Mesodermal cell (in vitro differentiated cells): ENCODE measurements at regions not wholly inside any gene's neighbourhood (a gene's known extent, or its start where the extent isn't known, plus 50 kb on each side); places are given as distances from the start of the nearest gene placed in this dataset.

Experiments
- H3K27ac ChIP-seq: 2 replicates; pipeline ENCODE4 v1.7.0; 2013; ENCODE audit warnings: mild to moderate bottlenecking, low read depth, low read length, moderate library complexity; ENCODE audit not compliant: severe bottlenecking
- H3K36me3 ChIP-seq: 2 replicates; pipeline ENCODE4 v1.7.1; 2013; ENCODE audit warnings: mild to moderate bottlenecking, low read length, moderate library complexity; ENCODE audit not compliant: control insufficient read depth, insufficient read depth
- H3K4me1 ChIP-seq: one replicate; pipeline ENCODE4 v1.7.1; 2013; ENCODE audit warnings: mild to moderate bottlenecking, low read length; ENCODE audit not compliant: insufficient read depth, control insufficient read depth, poor library complexity, severe bottlenecking
- H3K4me3 ChIP-seq: 2 replicates; pipeline ENCODE4 v1.7.0; 2013; ENCODE audit warnings: low read length, control low read depth, mild to moderate bottlenecking; ENCODE audit not compliant: insufficient read depth, poor library complexity, severe bottlenecking; ENCODE audit errors: extremely low read depth
- H3K9me3 ChIP-seq: 2 replicates; pipeline ENCODE4 v1.7.1; 2013; ENCODE audit warnings: mild to moderate bottlenecking, low read length, moderate library complexity; ENCODE audit not compliant: control insufficient read depth
- whole genome bisulfite sequencing, 2 experiments: methylation state at CpG; one replicate each; pipeline ENCODE4 v1.1.5; 2013; ENCODE audit warnings: missing lambda C conversion rate in 2 of 2; ENCODE audit not compliant: insufficient coverage in 2 of 2; 5-methylcytosine and 5-hydroxymethylcytosine counted together

- no peaks in the 10 kb centered on the region for H3K36me3 ChIP-seq
- no peaks in the 10 kb centered on the region for H3K9me3 ChIP-seq
- H3K4me1 ChIP-seq: peaks cover 31% of the 10 kb centered on the region
- H3K27ac ChIP-seq: no peak overlapping the region
- H3K4me3 ChIP-seq: no peak overlapping the region
Measured at GRCh38 chr1:221841983-221842335, 100.1 kb upstream of the DUSP10 start.

GRCh38 chr1:221841251-221841982 is 99.5 kb upstream of the DUSP10 start:
- Histone ChIP-seq H3K36me3 (no peaks in the 10 kb centered on the region), H3K4me1 (peaks cover 28% of the 10 kb centered on the region), H3K4me3 (no peak overlapping the region), H3K9me3 (no peaks in the 10 kb centered on the region), H3K27ac (no peak overlapping the region)
- WGBS, 2 experiments: 64 to 85% methylated on average over 2 to 3 of the region's 4 CpGs

DNA sequence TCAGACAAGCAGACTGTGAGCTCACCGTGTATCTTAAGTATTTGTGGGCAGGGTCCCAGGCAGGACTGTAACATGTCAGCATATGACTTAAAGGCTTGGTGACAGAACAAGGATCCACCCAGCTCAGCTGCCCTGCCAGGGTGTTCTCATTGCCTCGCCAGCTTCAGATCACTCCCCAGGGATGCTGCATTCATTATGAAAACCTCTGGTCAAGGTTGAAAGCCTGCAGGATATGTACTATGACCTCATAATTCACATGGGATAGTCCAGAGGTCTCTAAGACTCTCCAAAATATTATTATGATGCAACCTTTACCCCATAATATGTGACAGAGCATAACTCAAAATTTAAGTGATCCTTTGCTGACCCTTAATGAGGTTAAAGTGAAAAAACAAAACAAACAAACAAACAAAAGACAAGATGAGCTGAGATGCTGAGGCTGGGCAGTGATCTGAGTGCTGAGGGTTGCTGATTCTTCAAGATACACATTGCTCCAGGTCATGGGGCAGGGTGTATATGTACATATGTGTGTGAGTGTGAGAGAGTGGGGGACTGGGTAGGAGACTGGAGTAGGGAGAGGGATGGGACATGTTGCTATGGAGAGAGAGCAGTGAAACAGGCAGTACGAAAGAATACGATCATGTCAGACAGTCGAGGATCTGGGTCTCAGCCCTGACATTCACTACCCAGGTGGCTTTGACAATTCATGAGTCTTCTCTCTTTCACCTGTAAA is 98.8 kb upstream of the DUSP10 start:
- no peak overlapping the region for H3K4me3 ChIP-seq
- H3K4me1 ChIP-seq: peaks cover 23% of the 10 kb centered on the region
- WGBS, 2 experiments: 93 to 100% methylated on average over 3 to 4 of the region's 5 CpGs
- H3K9me3 ChIP-seq: no peaks in the 10 kb centered on the region
- no peak overlapping the region for H3K27ac ChIP-seq
- no peaks in the 10 kb centered on the region for H3K36me3 ChIP-seq

- Histone ChIP-seq H3K36me3 (no peaks in the 10 kb centered on the region), H3K4me1 (peaks cover 15% of the 10 kb centered on the region), H3K9me3 (no peaks in the 10 kb centered on the region), H3K27ac (no peak overlapping the region), H3K4me3 (no peak overlapping the region)
- WGBS, 2 experiments: 91% methylated on average over 7 of the region's 7 CpGs
Measured at GRCh38 chr1:221839782-221840395, 98.0 kb upstream of the DUSP10 start.

- WGBS, 2 experiments: 71 to 83% methylated on average over 1 of the region's 1 CpG
- Histone ChIP-seq H3K4me1 (peaks cover 15% of the 10 kb centered on the region), H3K4me3 (no peak overlapping the region), H3K27ac (no peak overlapping the region), H3K9me3 (no peaks in the 10 kb centered on the region), H3K36me3 (no peaks in the 10 kb centered on the region)
Measured at GRCh38 chr1:221839321-221839720, 97.4 kb upstream of the DUSP10 start.

DNA sequence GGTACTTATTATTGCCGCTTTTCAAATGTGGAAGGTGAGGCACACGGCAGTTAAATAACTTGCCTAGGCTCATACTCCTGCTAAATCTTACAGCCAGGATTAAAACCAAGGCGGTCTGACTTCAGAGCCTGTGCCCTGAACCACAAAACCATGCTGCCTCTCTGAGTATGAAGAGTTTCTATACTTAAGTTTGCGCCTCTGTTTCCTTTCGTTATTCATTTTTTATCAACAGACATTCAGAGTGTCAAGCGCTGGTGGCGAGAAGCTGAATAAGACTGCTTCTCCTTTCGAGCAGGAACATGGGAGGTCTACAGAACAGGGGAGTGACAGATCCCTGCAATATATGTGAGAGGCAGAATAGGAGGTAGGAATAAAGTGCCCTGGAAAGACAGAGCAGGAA is 96.0 kb upstream of the DUSP10 start:
- H3K27ac ChIP-seq: no peak overlapping the region
- H3K4me1 ChIP-seq: peaks cover 11% of the 10 kb centered on the region
- H3K4me3 ChIP-seq: no peak overlapping the region
- WGBS, 2 experiments: 93 to 99% methylated on average over 7 of the region's 8 CpGs
- H3K36me3 ChIP-seq: no peaks in the 10 kb centered on the region
- no peaks in the 10 kb centered on the region for H3K9me3 ChIP-seq

- peaks cover 15% of the 10 kb centered on the region for H3K4me1 ChIP-seq
- no peak overlapping the region for H3K4me3 ChIP-seq
- no peaks in the 10 kb centered on the region for H3K36me3 ChIP-seq
- no peaks in the 10 kb centered on the region for H3K9me3 ChIP-seq
- H3K27ac ChIP-seq: no peak overlapping the region
- WGBS, 2 experiments: 96 to 100% methylated on average over 2 to 3 of the region's 3 CpGs
Measured at GRCh38 chr1:221834698-221835513, 93.0 kb upstream of the DUSP10 start.

DNA sequence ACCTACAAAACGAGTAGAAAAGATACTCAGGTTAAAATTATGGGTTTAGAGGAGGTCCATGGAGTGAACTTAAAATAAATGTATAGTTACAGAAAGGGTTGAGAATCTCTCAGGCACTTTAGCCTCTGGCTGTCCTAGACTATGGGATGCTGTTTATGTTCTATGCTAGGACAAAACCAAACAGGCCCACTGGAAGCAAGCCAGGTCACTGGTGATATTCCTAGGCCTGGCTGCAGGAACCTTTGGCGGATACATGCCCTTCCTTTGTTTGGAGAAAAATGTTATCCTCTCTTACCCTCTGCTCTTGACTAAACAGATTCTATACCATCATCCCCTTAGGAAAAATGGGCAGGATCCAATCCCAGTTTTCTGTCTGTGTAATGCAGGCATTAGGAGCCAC is 90.7 kb upstream of the DUSP10 start:
- no peaks in the 10 kb centered on the region for H3K9me3 ChIP-seq
- WGBS, 2 experiments: 86% methylated on average over 1 of the region's 2 CpGs; no CpG with 5 or more reads in 1 of the 2 experiments
- H3K4me1 ChIP-seq: peaks cover 29% of the 10 kb centered on the region
- no peaks in the 10 kb centered on the region for H3K36me3 ChIP-seq
- no peak overlapping the region for H3K27ac ChIP-seq
- no peak overlapping the region for H3K4me3 ChIP-seq

DNA sequence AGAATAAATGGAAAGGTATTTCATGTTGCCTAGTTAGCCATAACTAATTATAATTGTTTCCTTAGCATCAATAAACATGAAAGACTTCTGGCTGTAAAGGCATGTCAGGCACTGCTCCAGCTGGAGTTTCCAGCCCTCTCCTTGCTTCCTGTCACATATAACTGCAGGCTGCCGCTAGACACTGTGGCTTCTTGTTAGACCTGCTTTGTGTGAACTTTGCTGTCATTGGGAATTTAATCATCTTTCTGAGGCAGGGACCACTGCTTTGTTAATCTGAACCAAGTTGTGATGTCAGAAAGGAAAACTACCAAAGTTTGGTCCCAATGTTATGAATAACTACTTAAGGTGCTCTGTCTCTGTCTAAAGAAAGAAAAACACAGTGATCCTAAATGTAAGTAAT is 90.3 kb upstream of the DUSP10 start:
- H3K4me3 ChIP-seq: no peak overlapping the region
- peaks cover 33% of the 10 kb centered on the region for H3K4me1 ChIP-seq
- no peaks in the 10 kb centered on the region for H3K9me3 ChIP-seq
- WGBS, 2 experiments: 83 to 100% methylated on average over 1 of the region's 1 CpG
- no peak overlapping the region for H3K27ac ChIP-seq
- H3K36me3 ChIP-seq: no peaks in the 10 kb centered on the region

DNA sequence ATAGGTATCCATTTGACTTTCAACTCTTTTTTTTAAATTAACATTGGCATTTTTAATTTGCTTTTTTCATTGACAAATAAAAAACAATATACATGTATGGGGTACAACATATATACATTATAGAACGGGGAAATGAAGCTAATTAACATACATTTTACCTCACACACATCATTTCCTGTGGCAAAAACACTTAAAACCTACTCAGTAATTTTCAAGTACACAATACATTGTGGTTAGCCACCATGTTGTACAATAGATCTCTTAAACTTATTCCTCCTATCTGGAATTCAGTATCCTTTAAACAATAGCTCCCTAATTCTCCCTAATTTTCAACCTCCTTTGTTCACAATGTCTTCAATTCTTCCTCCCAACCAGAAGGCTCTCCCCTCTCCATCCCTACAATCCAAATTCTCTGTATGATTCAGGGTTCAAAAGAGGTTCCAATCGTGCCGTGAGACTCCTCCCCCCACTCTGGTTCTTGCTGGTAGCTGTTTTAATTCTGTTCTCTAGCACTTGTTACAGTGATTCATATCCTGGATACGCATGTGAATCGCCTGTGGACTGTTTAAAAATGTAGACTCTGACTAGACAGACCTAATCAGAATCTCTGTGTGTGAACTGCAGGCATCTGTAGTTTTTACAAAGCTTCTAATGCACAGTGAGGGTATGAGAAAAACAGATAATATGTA is 87.6 kb upstream of the DUSP10 start:
- 89 to 100% methylated on average over 2 to 3 of the region's 5 CpGs for WGBS, 2 experiments
- Histone ChIP-seq H3K9me3 (no peaks in the 10 kb centered on the region), H3K4me1 (peaks cover 39% of the 10 kb centered on the region), H3K27ac (peak overlapping the region; percentile 43), H3K36me3 (no peaks in the 10 kb centered on the region), H3K4me3 (no peak overlapping the region)
